Esophagus (tissue), 2 donors: ENCODE measurements at regions not wholly inside any gene's neighbourhood (a gene's known extent, or its start where the extent isn't known, plus 50 kb on each side); places are given as distances from the start of the nearest gene placed in this dataset.

ENCODE experiments used
- H3K27ac ChIP-seq, 2 donors: one replicate each; pipeline ENCODE4 v1.5.1; 2013; ENCODE audit warnings: low read depth in 2 of 2, mild to moderate bottlenecking in 2 of 2, inconsistent platforms in 1 of 2, low read length in 1 of 2, moderate library complexity in 1 of 2
- H3K27me3 ChIP-seq, 2 donors: one replicate each; pipeline ENCODE4 v1.6.1; 2013; ENCODE audit warnings: low read length in 2 of 2, control low read depth in 1 of 2, mild to moderate bottlenecking in 1 of 2; ENCODE audit not compliant: insufficient read depth in 2 of 2, control insufficient read depth in 1 of 2
- H3K36me3 ChIP-seq, 2 donors: one replicate each; pipeline ENCODE4 v1.6.1; 2013; ENCODE audit warnings: low read length in 1 of 2; ENCODE audit not compliant: control insufficient read depth in 2 of 2, insufficient read depth in 2 of 2
- H3K4me1 ChIP-seq, 2 donors: one replicate each; pipeline ENCODE4 v1.6.1; 2013; ENCODE audit warnings: low read length in 1 of 2; ENCODE audit not compliant: control insufficient read depth in 2 of 2, insufficient read depth in 2 of 2
- H3K4me3 ChIP-seq, 2 donors: one replicate each; pipeline ENCODE4 v1.5.1; 2013; ENCODE audit warnings: low read length in 2 of 2, mild to moderate bottlenecking in 2 of 2, low read depth in 1 of 2, moderate library complexity in 1 of 2
- H3K9me3 ChIP-seq, 2 donors: one replicate each; pipeline ENCODE4 v1.6.1; 2013; ENCODE audit warnings: mild to moderate bottlenecking in 2 of 2, low read depth in 1 of 2, low read length in 1 of 2, moderate library complexity in 1 of 2; ENCODE audit not compliant: control insufficient read depth in 2 of 2, insufficient read depth in 1 of 2
- WGBS, 2 donors: extraction: QIAGEN DNeasy Blood & Tissue Kit; methylation state at CpG; one replicate each; pipeline ENCODE4 v1.1.7; 2013; 5-methylcytosine and 5-hydroxymethylcytosine counted together
- donor health status: healthy with polysubstance abuse.
- donor health status: Bipolar disorder and iron deficiency.

DNA sequence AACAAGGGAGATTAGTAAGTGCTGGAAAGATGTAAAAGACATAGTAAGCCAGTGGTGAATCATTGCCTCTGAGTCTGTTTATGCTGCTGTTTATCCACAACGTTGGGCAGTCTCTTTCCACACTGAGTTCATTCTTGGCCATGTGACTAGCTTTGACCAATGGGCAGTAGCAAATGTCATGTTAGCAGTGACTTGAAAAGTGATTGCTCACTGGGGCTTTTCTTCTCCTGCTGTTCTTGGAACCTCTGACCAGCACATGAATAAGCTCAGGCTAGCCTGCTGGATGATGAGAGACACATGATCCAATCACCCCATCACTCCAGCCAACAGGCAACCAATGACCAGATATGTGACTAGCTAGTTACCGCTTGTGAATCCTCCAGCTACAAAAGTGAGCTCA lies 360.4 kb downstream of the SLC4A3 start:
- H3K27ac ChIP-seq = no peak overlapping the region
- peaks cover 0 to 3% of the 10 kb centered on the region in 2 donors for H3K4me1 ChIP-seq
- H3K4me3 ChIP-seq = no peak overlapping the region
- peaks cover 0 to 3% of the 10 kb centered on the region in 2 donors for H3K9me3 ChIP-seq
- no peaks in the 10 kb centered on the region for H3K36me3 ChIP-seq
- WGBS, 2 donors = 44 to 66% methylated on average over 2 of the region's 2 CpGs
- H3K27me3 ChIP-seq = no peaks in the 10 kb centered on the region

DNA sequence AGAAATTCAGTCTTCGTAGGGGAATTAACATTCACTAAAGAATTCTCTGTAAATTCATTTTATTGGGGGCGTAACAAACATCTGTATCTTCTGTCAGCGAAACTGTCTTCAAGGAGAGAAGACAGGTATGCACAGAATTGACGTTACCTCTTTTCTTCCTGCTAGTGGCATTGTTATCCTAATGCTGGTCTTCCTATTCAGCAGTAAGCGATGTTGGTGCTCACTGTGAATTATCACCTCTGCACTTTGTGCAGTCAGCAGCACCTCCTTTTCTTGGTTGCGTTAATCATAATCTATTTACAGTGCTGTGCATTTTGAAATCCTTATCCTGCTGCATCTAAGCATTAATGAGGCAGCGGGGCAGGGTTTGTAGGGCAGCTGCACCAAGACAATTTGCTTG lies 362.3 kb downstream of the SLC4A3 start:
- Histone ChIP-seq H3K27ac (no peak overlapping the region), H3K4me3 (no peak overlapping the region), H3K4me1 (peaks cover 0 to 3% of the 10 kb centered on the region in 2 donors), H3K27me3 (no peaks in the 10 kb centered on the region), H3K9me3 (peaks cover 0 to 3% of the 10 kb centered on the region in 2 donors), H3K36me3 (no peaks in the 10 kb centered on the region)
- WGBS, 2 donors = 87 to 88% methylated on average over 7 of the region's 7 CpGs

DNA sequence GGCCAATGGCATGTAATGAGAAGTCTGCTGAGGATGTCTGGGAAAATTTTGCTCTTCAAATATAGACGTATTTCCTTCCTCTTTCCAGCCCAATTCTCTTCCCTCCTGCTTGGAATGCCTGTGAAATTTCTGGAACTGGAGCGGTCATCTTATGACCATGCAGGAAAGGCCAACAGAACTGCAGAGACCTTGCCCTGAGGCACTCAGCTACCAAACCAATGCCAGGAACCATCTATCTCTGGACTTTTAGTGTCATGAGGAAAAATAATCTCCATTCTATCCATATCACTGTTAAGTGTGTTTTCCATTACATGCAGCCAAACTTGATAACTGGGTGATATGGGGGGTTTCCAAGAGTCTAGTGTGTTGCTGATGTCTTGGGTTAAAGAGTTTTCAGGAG lies 363.7 kb downstream of the SLC4A3 start:
- H3K9me3 ChIP-seq = peaks cover 0 to 3% of the 10 kb centered on the region in 2 donors
- H3K27me3 ChIP-seq = no peaks in the 10 kb centered on the region
- no peaks in the 10 kb centered on the region for H3K36me3 ChIP-seq
- no peak overlapping the region for H3K27ac ChIP-seq
- peaks cover 0 to 3% of the 10 kb centered on the region in 2 donors for H3K4me1 ChIP-seq
- H3K4me3 ChIP-seq = no peak overlapping the region
- 84% methylated on average over 2 of the region's 2 CpGs for WGBS, 2 donors

DNA sequence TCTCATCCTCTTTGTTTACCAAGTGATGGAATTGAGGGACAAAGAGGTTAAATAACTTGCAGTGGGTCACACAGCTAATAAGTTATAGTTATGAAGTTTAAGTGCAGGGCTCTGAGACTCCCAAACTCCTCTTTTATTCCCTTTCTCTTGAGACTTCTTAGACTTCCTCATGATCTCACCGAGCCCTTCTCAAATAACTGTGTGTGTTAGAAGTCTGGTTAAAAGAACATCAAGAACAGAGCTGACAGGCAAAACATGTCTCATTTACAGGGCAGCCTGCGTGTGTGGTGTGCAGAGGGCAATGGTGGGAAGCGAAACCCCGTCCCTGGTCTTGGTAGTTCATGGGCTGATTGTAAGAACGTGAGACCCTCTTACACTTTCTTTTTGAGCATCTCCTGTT lies 368.0 kb downstream of the SLC4A3 start:
- H3K36me3 ChIP-seq = no peaks in the 10 kb centered on the region
- H3K4me1 ChIP-seq = no peaks in the 10 kb centered on the region
- H3K27me3 ChIP-seq = no peaks in the 10 kb centered on the region
- H3K4me3 ChIP-seq = no peak overlapping the region
- no peak overlapping the region for H3K27ac ChIP-seq
- H3K9me3 ChIP-seq = peaks cover 0 to 3% of the 10 kb centered on the region in 2 donors
- WGBS, 2 donors = 85 to 87% methylated on average over 5 of the region's 5 CpGs

DNA sequence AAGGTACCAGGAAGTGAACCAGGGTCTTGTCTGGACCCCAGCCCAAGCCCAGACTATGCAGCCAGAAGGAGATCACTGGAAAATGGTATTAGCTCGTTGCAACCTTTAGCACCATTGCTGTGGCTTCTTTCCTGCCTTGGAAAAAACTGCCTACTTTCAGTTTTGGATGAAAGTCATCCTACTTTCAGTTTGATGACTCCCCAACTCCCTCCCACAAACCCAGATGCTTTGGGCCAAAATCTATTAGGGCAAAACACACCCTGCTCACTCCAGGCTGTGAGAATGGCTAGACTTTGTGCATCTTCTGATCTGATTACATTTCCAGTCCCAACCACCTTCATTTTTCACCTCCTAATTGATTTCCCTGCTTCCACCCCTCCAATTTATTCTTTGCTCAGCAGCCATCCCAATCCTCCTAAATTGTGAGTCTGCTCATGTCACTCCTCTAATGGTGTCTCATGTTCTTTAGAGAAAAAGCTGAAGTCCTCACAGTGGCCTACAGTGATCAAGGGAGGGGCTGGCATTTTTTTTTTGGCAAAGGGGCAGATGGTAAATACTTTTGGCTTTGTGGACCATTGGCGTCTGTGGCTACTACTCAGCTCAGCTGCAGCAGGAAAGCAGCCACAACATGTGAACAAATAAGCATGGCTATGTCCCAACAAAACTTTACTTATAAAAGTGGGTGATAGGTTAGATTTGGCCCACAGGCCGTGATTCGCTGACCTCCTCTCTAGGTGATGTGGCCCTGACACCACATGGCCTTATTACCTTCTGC lies 368.7 kb downstream of the SLC4A3 start:
- H3K27me3 ChIP-seq = no peaks in the 10 kb centered on the region
- H3K4me3 ChIP-seq = no peak overlapping the region
- no peaks in the 10 kb centered on the region for H3K36me3 ChIP-seq
- H3K27ac ChIP-seq = no peak overlapping the region
- H3K9me3 ChIP-seq = peaks cover 0 to 3% of the 10 kb centered on the region in 2 donors
- H3K4me1 ChIP-seq = no peaks in the 10 kb centered on the region
- WGBS, 2 donors = 81% methylated on average over 4 of the region's 4 CpGs

DNA sequence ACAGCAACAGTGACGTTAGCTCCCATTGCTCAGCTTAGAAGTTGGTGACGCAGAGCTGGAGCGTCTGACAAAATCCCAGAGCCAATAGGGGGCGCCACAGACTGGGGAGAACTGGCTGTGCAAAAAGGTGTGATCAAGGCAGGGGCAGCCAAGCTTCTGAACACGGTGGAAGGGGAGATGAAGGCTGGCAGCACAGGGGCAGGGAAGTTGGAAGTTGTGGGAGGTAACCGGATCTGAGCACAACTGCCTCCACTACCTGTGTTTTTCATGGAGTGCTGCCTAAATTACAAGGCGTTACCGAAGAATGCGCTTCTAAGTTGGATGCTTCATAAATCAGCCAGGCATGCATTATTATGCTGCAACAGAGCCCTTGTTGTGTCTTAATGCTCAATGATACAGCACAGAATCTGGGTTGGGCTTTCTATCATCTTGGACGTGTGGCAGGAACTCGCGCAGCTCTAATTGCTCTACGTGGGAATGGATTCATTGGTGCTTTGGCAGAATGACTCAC lies 370.0 kb downstream of the SLC4A3 start:
- 68 to 75% methylated on average over 13 of the region's 13 CpGs for WGBS, 2 donors
- no peaks in the 10 kb centered on the region for H3K36me3 ChIP-seq
- no peak overlapping the region for H3K27ac ChIP-seq
- H3K4me1 ChIP-seq = no peaks in the 10 kb centered on the region
- H3K9me3 ChIP-seq = no peaks in the 10 kb centered on the region
- H3K4me3 ChIP-seq = no peak overlapping the region
- H3K27me3 ChIP-seq = no peaks in the 10 kb centered on the region

DNA sequence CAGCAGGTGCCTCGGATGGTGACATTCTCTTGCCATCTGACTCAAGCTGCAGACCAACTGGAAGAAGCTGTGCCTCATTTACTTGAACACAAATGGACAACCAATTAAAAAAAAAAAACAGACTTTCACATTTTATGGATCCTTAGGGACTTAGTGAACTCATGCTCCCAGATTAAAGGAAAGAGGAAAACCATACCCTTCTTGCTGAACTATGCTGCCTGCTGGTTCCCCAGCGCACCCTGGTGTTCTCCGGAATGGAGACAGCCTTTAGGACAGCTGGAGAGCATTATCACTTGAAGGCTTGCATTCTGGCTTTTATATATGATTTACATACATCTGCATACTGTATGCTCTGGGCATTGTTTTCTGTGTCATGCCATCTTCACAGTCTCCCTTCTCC lies 370.7 kb downstream of the SLC4A3 start:
- WGBS, 2 donors = 90 to 94% methylated on average over 3 of the region's 3 CpGs
- no peak overlapping the region for H3K4me3 ChIP-seq
- no peaks in the 10 kb centered on the region for H3K36me3 ChIP-seq
- H3K27ac ChIP-seq = no peak overlapping the region
- no peaks in the 10 kb centered on the region for H3K4me1 ChIP-seq
- no peaks in the 10 kb centered on the region for H3K9me3 ChIP-seq
- no peaks in the 10 kb centered on the region for H3K27me3 ChIP-seq

DNA sequence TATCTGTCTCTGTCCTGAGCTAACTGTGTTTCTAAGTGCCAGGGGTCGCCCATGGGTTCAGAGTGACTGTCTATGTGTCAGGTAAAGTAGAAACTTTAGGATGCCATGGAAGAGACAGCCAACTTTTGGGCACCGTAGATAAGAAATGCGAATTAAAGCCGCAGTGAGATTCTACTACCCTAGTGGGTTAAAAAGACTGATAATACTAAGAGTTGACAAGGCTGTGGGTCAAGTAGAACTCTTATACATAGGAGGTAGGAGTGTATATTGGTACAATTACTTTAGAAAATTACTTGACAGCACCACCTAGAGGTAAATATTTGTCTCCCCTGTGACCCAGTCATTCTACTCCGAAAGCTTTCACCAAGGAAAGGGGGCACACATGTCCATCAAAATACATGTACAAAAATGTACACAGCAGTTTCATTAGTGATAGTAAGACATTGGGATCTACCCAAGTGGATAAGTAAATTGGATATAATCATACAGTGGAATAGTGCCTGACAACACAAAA lies 371.3 kb downstream of the SLC4A3 start:
- no peaks in the 10 kb centered on the region for H3K9me3 ChIP-seq
- no peak overlapping the region for H3K4me3 ChIP-seq
- no peaks in the 10 kb centered on the region for H3K4me1 ChIP-seq
- H3K36me3 ChIP-seq = no peaks in the 10 kb centered on the region
- WGBS, 2 donors = 80 to 93% methylated on average over 5 of the region's 5 CpGs
- no peak overlapping the region for H3K27ac ChIP-seq
- no peaks in the 10 kb centered on the region for H3K27me3 ChIP-seq

DNA sequence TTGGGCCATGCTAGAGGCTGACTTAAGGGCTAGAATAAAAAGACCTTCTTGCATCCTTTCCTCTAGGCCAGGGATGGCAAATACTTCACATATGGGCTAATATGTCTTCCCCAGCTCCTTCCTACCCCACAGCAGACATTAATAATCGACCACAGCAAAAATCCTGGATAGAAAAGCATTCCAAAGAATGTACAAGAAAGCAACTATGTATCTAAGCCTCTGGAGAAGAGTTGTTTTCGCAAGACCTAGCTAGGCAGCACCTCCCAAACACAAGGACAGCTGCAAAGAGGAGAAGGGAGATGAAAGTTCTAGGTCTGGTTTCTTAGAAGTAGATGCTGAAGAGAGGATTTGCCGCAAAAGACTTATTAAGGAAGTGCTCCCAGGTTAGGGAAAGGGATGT lies 372.6 kb downstream of the SLC4A3 start:
- no peak overlapping the region for H3K4me3 ChIP-seq
- no peaks in the 10 kb centered on the region for H3K27me3 ChIP-seq
- 81 to 88% methylated on average over 3 of the region's 3 CpGs for WGBS, 2 donors
- no peaks in the 10 kb centered on the region for H3K9me3 ChIP-seq
- no peak overlapping the region for H3K27ac ChIP-seq
- H3K36me3 ChIP-seq = no peaks in the 10 kb centered on the region
- H3K4me1 ChIP-seq = no peaks in the 10 kb centered on the region

DNA sequence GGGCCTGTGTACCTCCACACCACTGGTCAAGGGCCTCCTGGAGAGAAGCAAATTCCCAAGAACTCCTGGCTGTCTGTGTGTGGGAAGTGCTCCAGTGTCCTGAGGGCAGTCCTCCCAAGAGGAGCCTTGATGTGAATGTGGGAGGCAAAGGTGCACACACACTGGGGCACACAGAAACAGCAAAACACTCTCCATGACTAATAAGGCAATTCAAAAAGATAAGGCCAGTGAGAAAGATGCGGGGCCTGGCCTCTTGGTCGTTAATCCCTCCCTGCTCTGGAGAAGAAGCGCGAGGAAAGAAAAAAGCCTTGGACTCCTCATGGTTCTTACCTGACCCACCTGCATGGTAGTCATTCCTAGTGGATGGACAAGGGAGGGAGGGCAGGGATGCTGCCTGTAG lies 373.2 kb downstream of the SLC4A3 start:
- Histone ChIP-seq H3K36me3 (no peaks in the 10 kb centered on the region), H3K9me3 (no peaks in the 10 kb centered on the region), H3K4me3 (no peak overlapping the region), H3K27ac (no peak overlapping the region), H3K4me1 (no peaks in the 10 kb centered on the region), H3K27me3 (no peaks in the 10 kb centered on the region)
- 91 to 95% methylated on average over 4 of the region's 4 CpGs for WGBS, 2 donors
